Suprapubic skin (tissue), 4 donors: ENCODE measurements at regions not wholly inside any gene's neighbourhood (a gene's known extent, or its start where the extent isn't known, plus 50 kb on each side); places are given as distances from the start of the nearest gene placed in this dataset.

Experiments
- CTCF ChIP-seq, 2 donors: fragments of 200-600 bp in 1 of 2; fragments of 450-650 bp in 1 of 2; sonication (generic) in 1 of 2; IDR thresholded peaks; one replicate each; pipeline ENCODE4 v1.5.1; 2016 to 2019; ENCODE audit warnings: antibody characterized with exemption in 2 of 2, mild to moderate bottlenecking in 1 of 2, moderate library complexity in 1 of 2
- EP300 ChIP-seq: sonication (generic); formaldehyde crosslinking; IDR thresholded peaks from one replicate; pipeline ENCODE4 v1.6.1; 2017; ENCODE audit warnings: antibody characterized with exemption
- POLR2A ChIP-seq, 2 donors: fragments of 450-650 bp; IDR thresholded peaks; one replicate each; pipeline ENCODE4 v1.6.1; 2017; ENCODE audit warnings: antibody characterized with exemption in 2 of 2, mild to moderate bottlenecking in 2 of 2, moderate library complexity in 2 of 2
- POLR2AphosphoS5 ChIP-seq, 3 donors: sonication (generic); formaldehyde crosslinking; IDR thresholded peaks; one replicate each; pipeline ENCODE4 v1.6.1; 2017; ENCODE audit warnings: antibody characterized with exemption in 3 of 3

DNA sequence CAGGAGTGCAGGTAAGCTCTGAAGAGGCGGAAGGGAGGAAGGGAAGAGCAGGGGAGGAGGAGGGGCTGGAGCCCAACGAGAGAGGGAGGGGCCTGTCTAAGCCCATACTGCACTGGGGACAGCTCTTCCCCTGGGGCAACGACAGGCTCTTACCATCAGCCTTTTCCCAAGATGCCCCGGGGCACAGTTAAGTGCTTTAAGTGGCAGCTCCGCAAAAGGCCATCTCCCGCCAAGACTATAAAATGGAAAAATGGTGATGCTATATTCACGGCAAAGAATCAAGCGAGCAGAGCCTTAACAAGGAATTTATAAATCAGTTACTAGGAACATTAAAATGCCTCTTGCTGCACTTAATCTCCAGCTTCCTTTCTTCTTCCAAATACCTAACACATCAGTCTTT lies 110.2 kb upstream of the NLRP1 start:
- TF ChIP-seq CTCF (IDR thresholded peaks at IDR 0.05), result no peak
- no peak for TF ChIP-seq POLR2AphosphoS5 (IDR thresholded peaks at IDR 0.05)
- no peak for TF ChIP-seq POLR2A (IDR thresholded peaks at IDR 0.05)
- no peak for TF ChIP-seq EP300
